SK-N-SH treated with all-trans-retinoic acid at 6 μM for 48 hours (cell line): ENCODE measurements at regions not wholly inside any gene's neighbourhood (a gene's known extent, or its start where the extent isn't known, plus 50 kb on each side); places are given as distances from the start of the nearest gene placed in this dataset.

Source experiments
- ARNTL ChIP-seq: fragments of 450-650 bp; formaldehyde crosslinking; IDR thresholded peaks from 2 replicates; pipeline ENCODE4 v1.5.0; 2020; ENCODE audit warnings: low read depth, mild to moderate bottlenecking, moderate library complexity, borderline replicate concordance
- CREB5 ChIP-seq: fragments of 250-450 bp; sonication (Bioruptor Pico); IDR thresholded peaks from 2 replicates; pipeline ENCODE4 v1.5.1; 2020; ENCODE audit warnings: low read depth, mild to moderate bottlenecking, moderate library complexity
- CSDC2 ChIP-seq: fragments of 250-450 bp; sonication (Bioruptor Pico); IDR thresholded peaks from 2 replicates; pipeline ENCODE4 v1.5.0; 2020; ENCODE audit warnings: mild to moderate bottlenecking, moderate library complexity
- CSRNP3 ChIP-seq: fragments of 250-450 bp; sonication (Bioruptor Pico); IDR thresholded peaks from 2 replicates; pipeline ENCODE4 v1.5.1; 2021; ENCODE audit warnings: mild to moderate bottlenecking, moderate library complexity
- ESRRG ChIP-seq: fragments of 250-450 bp; sonication (Bioruptor Pico); IDR thresholded peaks from 2 replicates; pipeline ENCODE4 v1.6.1; 2021; ENCODE audit warnings: mild to moderate bottlenecking
- OSR1 ChIP-seq: fragments of 250-450 bp; sonication (Bioruptor Pico); IDR thresholded peaks from 2 replicates; pipeline ENCODE4 v1.8.0; 2022; ENCODE audit warnings: moderate library complexity, mild to moderate bottlenecking, inconsistent platforms
- PATZ1 ChIP-seq: fragments of 250-450 bp; sonication (Bioruptor Pico); IDR thresholded peaks from 2 replicates; pipeline ENCODE4 v1.8.0; 2020; ENCODE audit warnings: mild to moderate bottlenecking, moderate library complexity, borderline replicate concordance
- RARB ChIP-seq: fragments of 250-450 bp; sonication (Bioruptor Pico); IDR thresholded peaks from 2 replicates; pipeline ENCODE4 v1.8.0; 2021; ENCODE audit warnings: mild to moderate bottlenecking, moderate library complexity
- TOX ChIP-seq: fragments of 250-450 bp; sonication (Bioruptor Pico); IDR thresholded peaks from 2 replicates; pipeline ENCODE4 v1.8.0; 2021; ENCODE audit warnings: mild to moderate bottlenecking, moderate library complexity, borderline replicate concordance
- TSHZ2 ChIP-seq: fragments of 250-450 bp; sonication (Bioruptor Pico); IDR thresholded peaks from 2 replicates; pipeline ENCODE4 v1.5.0; 2020; ENCODE audit warnings: mild to moderate bottlenecking, moderate library complexity
- ZC3H10 ChIP-seq: fragments of 250-450 bp; sonication (Bioruptor Pico); IDR thresholded peaks from 2 replicates; pipeline ENCODE4 v1.5.1; 2021; ENCODE audit warnings: mild to moderate bottlenecking, moderate library complexity
- ZFP30 ChIP-seq: fragments of 450-650 bp; formaldehyde crosslinking; IDR thresholded peaks from 2 replicates; pipeline ENCODE4 v1.5.0; 2022; ENCODE audit warnings: mild to moderate bottlenecking, moderate library complexity
- ZNF565 ChIP-seq: fragments of 450-650 bp; formaldehyde crosslinking; conservative IDR thresholded peaks from 2 replicates; pipeline ENCODE4 v1.5.0; 2020; ENCODE audit warnings: low read depth, mild to moderate bottlenecking, moderate library complexity
- ZNF8 ChIP-seq: fragments of 450-650 bp; formaldehyde crosslinking; IDR thresholded peaks from 2 replicates; pipeline ENCODE4 v1.5.0; 2020; ENCODE audit warnings: mild to moderate bottlenecking, moderate library complexity

GRCh38 chr3:151579571-151580270 is 118.9 kb upstream of the IGSF10 start:
- no peak for TF ChIP-seq TSHZ2 (CRISPR knock-in tag)
- no peak for TF ChIP-seq PATZ1 (CRISPR knock-in tag)
- no peak for TF ChIP-seq RARB (CRISPR knock-in tag)
- no peak for TF ChIP-seq CREB5 (CRISPR knock-in tag)
- no peak for TF ChIP-seq ZFP30 (CRISPR knock-in tag)
- TF ChIP-seq TOX (CRISPR knock-in tag), result no peak
- no peak for TF ChIP-seq ESRRG (CRISPR knock-in tag)
- TF ChIP-seq ZNF565, result no peak
- no peak for TF ChIP-seq ARNTL (CRISPR knock-in tag)
- TF ChIP-seq OSR1, result no peak
- no peak for TF ChIP-seq ZNF8
- no peak for TF ChIP-seq ZC3H10 (CRISPR knock-in tag)
- TF ChIP-seq CSRNP3 (CRISPR knock-in tag), result no peak
- TF ChIP-seq CSDC2 (CRISPR knock-in tag), result no peak
